NB4 (cell line): ENCODE measurements at regions not wholly inside any gene's neighbourhood (a gene's known extent, or its start where the extent isn't known, plus 50 kb on each side); places are given as distances from the start of the nearest gene placed in this dataset.

Experiments
- CTCF ChIP-seq: IDR thresholded peaks from one replicate; pipeline ENCODE4 v1.5.1; 2012; ENCODE audit warnings: low read depth, low read length
- MAX ChIP-seq: IDR thresholded peaks from 2 replicates; pipeline ENCODE4 v1.6.1; 2011; ENCODE audit warnings: low read depth, low read length
- POLR2A ChIP-seq: IDR thresholded peaks from 2 replicates; pipeline ENCODE4 v1.6.1; 2011; ENCODE audit warnings: mild to moderate bottlenecking; ENCODE audit not compliant: insufficient read length; ENCODE audit errors: extremely low read depth

GRCh38 chr1:38392861-38393260, 346.3 kb upstream of the POU3F1 start:
- TF ChIP-seq MAX (no peak), CTCF (no peak), POLR2A (no peak)
